Fibroblast of the aortic adventitia (primary cell): ENCODE measurements at regions not wholly inside any gene's neighbourhood (a gene's known extent, or its start where the extent isn't known, plus 50 kb on each side); places are given as distances from the start of the nearest gene placed in this dataset.
"Not testable (repeated sequence)": the region's sequence is repeated elsewhere in the genome, so short reads cannot be mapped to it uniquely, and the experiment has no call there.

Source experiments
- DNase-seq: peaks from one replicate; pipeline ENCODE4 v3.0.0-alpha.2; 2010; ENCODE audit warnings: low read depth
- H3K4me3 ChIP-seq: 2 replicates; pipeline ENCODE4 v1.5.1; 2011; ENCODE audit warnings: low read depth, mild to moderate bottlenecking, control low read depth, low read length, moderate library complexity
- CTCF ChIP-seq: IDR thresholded peaks from 2 replicates; pipeline ENCODE4 v1.5.1; 2011; ENCODE audit warnings: mild to moderate bottlenecking, low read length, control low read depth, inconsistent platforms; ENCODE audit not compliant: insufficient read depth

DNA sequence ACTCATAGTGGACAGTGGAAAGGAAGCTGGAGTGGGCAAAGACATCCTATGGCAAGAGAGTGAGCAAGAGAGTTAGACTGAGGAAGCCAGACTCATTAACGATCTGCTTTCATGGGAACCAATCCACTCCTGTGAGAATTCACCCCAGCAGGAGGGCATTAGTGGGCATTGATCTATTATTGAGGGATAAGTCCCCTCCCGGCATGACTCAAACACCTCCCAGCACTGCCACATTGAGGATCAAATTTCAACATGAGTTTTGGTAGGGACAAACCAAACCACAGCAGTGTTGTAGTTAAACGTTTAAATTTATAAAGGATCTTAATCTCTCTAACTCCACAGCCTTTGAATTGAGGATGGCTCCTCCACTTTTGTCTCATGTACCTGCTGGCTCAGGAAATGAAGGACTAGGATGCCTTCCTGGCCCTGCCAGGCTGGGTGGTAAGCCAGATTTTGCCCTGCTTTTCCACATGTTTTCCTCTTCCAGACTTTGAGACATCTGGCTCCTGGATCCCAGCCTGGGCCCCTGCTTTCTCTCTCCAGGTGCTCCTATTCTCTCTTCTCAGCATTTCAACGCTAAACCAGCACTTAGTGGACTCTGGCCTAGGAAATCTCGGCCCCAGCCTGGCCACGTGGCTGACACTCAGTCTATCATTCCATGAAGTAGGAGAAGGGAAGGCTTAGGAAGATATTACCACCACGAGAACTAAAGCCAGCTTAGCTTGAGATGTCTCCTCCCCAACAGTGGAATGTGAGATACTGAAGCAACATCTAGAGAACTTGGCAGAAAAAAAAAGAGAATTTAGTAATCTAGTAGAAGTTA lies 96.5 kb upstream of the PIP4K2A start:
- no peak for TF ChIP-seq CTCF
- no peak overlapping the region for H3K4me3 ChIP-seq
- peak; percentile 44 for DNase-seq

DNA sequence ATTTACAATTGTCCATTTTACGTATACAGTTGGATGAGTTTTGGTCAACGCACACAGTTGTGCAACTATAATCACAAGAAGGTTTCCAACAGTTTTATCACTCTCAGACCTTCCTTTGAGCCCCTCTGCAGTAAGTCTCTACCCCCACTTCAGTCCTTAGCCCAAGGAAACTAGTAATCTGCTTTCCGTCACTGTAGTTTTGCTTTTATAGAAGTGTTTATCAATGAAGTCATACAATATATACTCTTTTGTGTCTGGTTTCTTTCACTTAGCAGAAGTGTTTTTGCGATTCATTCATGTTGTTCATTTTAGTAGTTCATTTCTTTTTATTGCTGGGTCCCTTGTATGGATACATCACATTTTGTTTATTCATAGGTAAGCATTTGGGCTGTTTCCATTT lies 92.9 kb upstream of the PIP4K2A start:
- H3K4me3 ChIP-seq, result no peak overlapping the region
- no peak for DNase-seq

GRCh38 chr10:22805304-22805703 lies 90.9 kb upstream of the PIP4K2A start:
- H3K4me3 ChIP-seq, result no peak overlapping the region
- peak; percentile 6 for TF ChIP-seq CTCF
- DNase-seq, result peak; percentile 60

More for the DNA sequence above, 92.9 kb upstream of the PIP4K2A start:
- no peak for TF ChIP-seq CTCF

DNA sequence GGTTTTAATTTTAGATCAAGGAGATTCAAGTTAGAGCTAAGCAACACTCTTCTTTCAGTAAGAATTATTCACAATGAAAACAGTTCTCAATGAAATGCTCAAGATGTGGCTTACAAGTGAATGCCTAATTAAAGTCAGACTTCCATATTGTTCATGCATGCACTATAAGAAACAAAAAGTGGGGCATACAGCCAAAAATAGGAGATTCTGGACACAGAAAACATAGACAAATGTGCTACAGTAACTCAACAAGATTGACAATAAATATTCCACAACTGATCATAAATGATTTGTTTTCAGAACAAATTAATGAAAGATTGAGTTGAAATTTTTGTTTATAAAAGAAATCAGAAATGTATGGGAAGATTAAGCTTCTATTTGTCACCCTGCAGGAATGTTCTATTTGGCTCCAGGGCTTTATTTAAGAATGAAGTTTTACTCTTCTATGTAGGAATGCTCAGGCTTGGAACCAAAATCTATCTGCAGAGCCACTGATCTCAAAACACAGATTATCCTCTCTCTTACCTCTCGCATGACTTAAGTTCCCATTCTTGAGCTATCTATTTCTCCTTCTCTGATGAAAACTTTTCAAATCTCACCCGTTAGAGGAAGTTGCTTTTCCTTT lies 89.0 kb upstream of the PIP4K2A start:
- peak; percentile 87 for DNase-seq
- TF ChIP-seq CTCF, result no peak
- H3K4me3 ChIP-seq, result no peak overlapping the region

DNA sequence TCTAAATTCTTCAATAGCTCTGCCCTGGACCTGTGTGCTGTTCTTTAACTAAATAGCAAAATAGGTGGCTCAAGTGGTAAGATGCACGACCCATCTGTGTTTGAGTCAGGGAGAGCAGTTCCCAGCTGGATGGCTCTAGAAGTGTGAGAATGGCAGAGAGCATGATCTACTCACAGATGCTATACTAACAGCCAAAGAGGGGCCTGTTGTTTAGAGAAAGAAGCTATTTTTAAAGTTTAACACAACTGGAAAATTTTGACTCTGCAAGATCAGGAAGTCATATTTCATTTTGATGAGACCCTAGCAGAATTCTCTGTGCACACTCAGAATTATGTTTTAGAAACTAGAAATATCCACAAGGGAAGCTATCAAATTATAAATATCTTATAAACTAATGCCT lies 87.4 kb upstream of the PIP4K2A start:
- no peak for TF ChIP-seq CTCF
- DNase-seq, result no peak
- H3K4me3 ChIP-seq, result no peak overlapping the region

DNA sequence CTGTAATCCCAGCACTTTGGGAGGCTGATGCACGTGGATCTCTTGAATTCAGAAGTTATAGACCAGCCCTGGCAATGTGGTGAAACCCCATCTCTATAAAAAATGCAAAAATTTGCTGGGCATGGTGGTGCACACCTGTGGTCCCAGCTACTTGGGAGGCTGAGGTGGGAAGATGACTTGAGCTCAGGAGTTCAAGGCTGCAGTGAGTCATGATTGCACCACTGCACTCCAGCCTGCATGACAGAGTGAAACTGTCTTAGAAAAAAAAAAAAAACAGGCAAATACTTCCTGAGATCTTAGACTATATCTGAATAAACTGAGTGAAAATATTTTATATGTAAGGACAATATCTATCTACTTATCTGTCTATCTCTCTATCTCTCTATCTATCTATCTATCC lies 83.4 kb upstream of the PIP4K2A start:
- H3K4me3 ChIP-seq, DNase-seq: not testable (repeated sequence)

DNA sequence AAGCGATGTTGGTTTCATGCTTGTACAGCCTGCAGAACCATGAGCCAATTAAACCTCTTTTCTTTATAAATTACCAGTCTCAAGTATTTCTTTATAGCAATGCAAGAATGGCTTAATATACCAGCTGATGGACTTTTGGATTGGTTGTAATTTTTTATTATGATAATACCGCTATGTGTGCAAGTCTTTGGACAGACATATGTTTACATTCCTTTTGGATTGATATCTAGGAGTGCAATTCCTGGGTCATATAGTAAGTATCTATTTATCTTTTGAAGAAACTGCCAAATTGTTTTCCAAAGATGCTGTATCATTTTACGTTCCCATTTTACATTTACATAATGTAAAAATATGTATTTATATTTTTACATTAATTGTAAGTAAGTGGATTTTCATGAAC lies 81.2 kb upstream of the PIP4K2A start:
- no peak for DNase-seq
- H3K4me3 ChIP-seq, result no peak overlapping the region
- no peak for TF ChIP-seq CTCF
